A549 (cell line): ENCODE measurements at regions not wholly inside any gene's neighbourhood (a gene's known extent, or its start where the extent isn't known, plus 50 kb on each side); places are given as distances from the start of the nearest gene placed in this dataset.

Experiments
- CEBPB ChIP-seq, 2 experiments: fragments of >200 bp in 1 of 2; sonication (Bioruptor Twin) in 1 of 2; formaldehyde crosslinking in 1 of 2; IDR thresholded peaks; 2 replicates each; pipeline ENCODE4 v1.6.1; 2012 to 2016
- CHD2 ChIP-seq: fragments of 150-350 bp; IDR thresholded peaks from 2 replicates; pipeline ENCODE4 v1.6.1; 2014; ENCODE audit warnings: low read length; ENCODE audit not compliant: partially characterized antibody
- CTCF ChIP-seq: fragments of >200 bp; sonication (Bioruptor Twin); formaldehyde crosslinking; IDR thresholded peaks from 3 replicates; pipeline ENCODE4 v1.5.1; 2016
- EHF ChIP-seq: fragments of 250-450 bp; sonication (Bioruptor Pico); IDR thresholded peaks from 2 replicates; pipeline ENCODE4 v1.5.0; 2020; ENCODE audit warnings: mild to moderate bottlenecking
- FOSL2 ChIP-seq, 2 experiments: fragments of 450-650 bp in 1 of 2; fragments of >200 bp in 1 of 2; sonication (Bioruptor Twin) in 1 of 2; formaldehyde crosslinking; IDR thresholded peaks; 2 replicates each; pipeline versions ENCODE4 v1.5.0 to v1.6.1; 2016 to 2020; ENCODE audit warnings: mild to moderate bottlenecking in 1 of 2, moderate library complexity in 1 of 2
- HOXA7 ChIP-seq: fragments of 250-450 bp; sonication (Bioruptor Pico); IDR thresholded peaks from 2 replicates; pipeline ENCODE4 v1.5.0; 2020; ENCODE audit warnings: mild to moderate bottlenecking, moderate library complexity
- JUNB ChIP-seq: fragments of >200 bp; sonication (Bioruptor Twin); formaldehyde crosslinking; IDR thresholded peaks from 2 replicates; pipeline ENCODE4 v1.6.1; 2016
- NR3C1 ChIP-seq: fragments of >200 bp; sonication (Bioruptor Twin); formaldehyde crosslinking; IDR thresholded peaks from 3 replicates; pipeline ENCODE4 v1.6.1; 2017
- POLR2A ChIP-seq: IDR thresholded peaks from 2 replicates; pipeline ENCODE4 v1.6.1; 2012; ENCODE audit warnings: mild to moderate bottlenecking, low read length
- RAD21 ChIP-seq, 2 experiments: fragments of >200 bp in 1 of 2; sonication (Bioruptor Twin) in 1 of 2; formaldehyde crosslinking in 1 of 2; IDR thresholded peaks in 1 of 2; conservative IDR thresholded peaks in 1 of 2; 2 replicates in 1 of 2; 3 replicates in 1 of 2; pipeline ENCODE4 v1.6.1; 2012 to 2018; ENCODE audit warnings: inconsistent platforms in 1 of 2
- REST ChIP-seq: fragments of 200-600 bp; sonication (generic); IDR thresholded peaks from 2 replicates; pipeline ENCODE4 v1.6.1; 2016; ENCODE audit warnings: antibody characterized with exemption, mild to moderate bottlenecking, moderate library complexity
- RFX5 ChIP-seq: fragments of 450-650 bp; IDR thresholded peaks from 2 replicates; pipeline ENCODE4 v1.7.1; 2014; ENCODE audit warnings: antibody characterized with exemption, mild to moderate bottlenecking, moderate library complexity

GRCh38 chr22:46064228-46064965, 85.9 kb upstream of the PPARA start:
- TF ChIP-seq CTCF, result no peak
- no peak for TF ChIP-seq CEBPB (IDR thresholded peaks at IDR 0.05)
- TF ChIP-seq RAD21 (conservative IDR thresholded peaks at IDR 0.05 in 1 of 2, IDR thresholded peaks at IDR 0.05 in 1 of 2), result no peak
- TF ChIP-seq POLR2A, result no peak
- TF ChIP-seq HOXA7 (CRISPR knock-in tag), result no peak
- no peak for TF ChIP-seq REST
- TF ChIP-seq RFX5, result no peak
- no peak for TF ChIP-seq JUNB
- no peak for TF ChIP-seq CHD2
- no peak for TF ChIP-seq NR3C1
- TF ChIP-seq EHF (CRISPR knock-in tag), result no peak
- TF ChIP-seq FOSL2 (IDR thresholded peaks at IDR 0.05), result no peak
- no peak for TF ChIP-seq FOSL2 (CRISPR knock-in tag; IDR thresholded peaks at IDR 0.05)
